MM.1S (cell line): ENCODE measurements at regions not wholly inside any gene's neighbourhood (a gene's known extent, or its start where the extent isn't known, plus 50 kb on each side); places are given as distances from the start of the nearest gene placed in this dataset.

Experiments
- CTCF ChIP-seq: fragments of 300-600 bp; sonication (generic); IDR thresholded peaks from 2 replicates; pipeline ENCODE4 v1.5.1; 2016; ENCODE audit warnings: antibody characterized with exemption, low read length, mixed read lengths
- EZH2 ChIP-seq: fragments of 300-600 bp; sonication (generic); optimal IDR thresholded peaks from 2 replicates; pipeline ENCODE3; 2017; ENCODE audit warnings: low read depth, mild to moderate bottlenecking, antibody characterized with exemption, low read length, mixed read lengths
- EZH2phosphoT487 ChIP-seq: fragments of 300-600 bp; sonication (generic); IDR thresholded peaks from 2 replicates; pipeline ENCODE4 v1.6.1; 2018; ENCODE audit warnings: antibody characterized with exemption, low read length

- no peak for TF ChIP-seq CTCF
- no peak for TF ChIP-seq EZH2
- TF ChIP-seq EZH2phosphoT487, result no peak
Observed at GRCh38 chr18:60027397-60027796, 127.6 kb downstream of the PMAIP1 start.
